HG02642 (cell line): ENCODE measurements at regions not wholly inside any gene's neighbourhood (a gene's known extent, or its start where the extent isn't known, plus 50 kb on each side); places are given as distances from the start of the nearest gene placed in this dataset.

Experiments
- ATAC-seq: cut with Tn5 transposase; IDR thresholded peaks from one replicate; pipeline ENCODE4 v1.9.1; 2021; ENCODE audit warnings: mild to moderate bottlenecking; ENCODE audit not compliant: unreplicated experiment, poor library complexity

GRCh38 chr2:145356056-145356455 is 836.1 kb upstream of the ZEB2 start:
- no peak for ATAC-seq

GRCh38 chr2:145352484-145352883 is 832.6 kb upstream of the ZEB2 start:
- ATAC-seq, result no peak

GRCh38 chr2:145351864-145352425 is 832.0 kb upstream of the ZEB2 start:
- ATAC-seq, result no peak

GRCh38 chr2:145350011-145350410 is 830.1 kb upstream of the ZEB2 start:
- no peak for ATAC-seq

- ATAC-seq, result no peak
These were observed 824.3 kb upstream of the ZEB2 start for GRCh38 chr2:145344076-145344724.

- ATAC-seq, result no peak
These were observed 823.4 kb upstream of the ZEB2 start for GRCh38 chr2:145343287-145343686.

- no peak for ATAC-seq
These were observed 821.6 kb upstream of the ZEB2 start for GRCh38 chr2:145341536-145341935.

GRCh38 chr2:145339646-145340045 is 819.7 kb upstream of the ZEB2 start:
- no peak for ATAC-seq

- ATAC-seq, result no peak
These were observed 812.4 kb upstream of the ZEB2 start for GRCh38 chr2:145332210-145332898.

- ATAC-seq, result no peak
These were observed 810.1 kb upstream of the ZEB2 start for GRCh38 chr2:145329971-145330370.

- ATAC-seq, result no peak
These were observed 805.6 kb upstream of the ZEB2 start for GRCh38 chr2:145325485-145325884.

- no peak for ATAC-seq
These were observed 804.8 kb upstream of the ZEB2 start for GRCh38 chr2:145324748-145325147.

GRCh38 chr2:145323512-145323911 is 803.6 kb upstream of the ZEB2 start:
- ATAC-seq, result no peak

GRCh38 chr2:145321344-145321743 is 801.4 kb upstream of the ZEB2 start:
- ATAC-seq, result no peak

- no peak for ATAC-seq
These were observed 796.6 kb upstream of the ZEB2 start for GRCh38 chr2:145316496-145316895.

GRCh38 chr2:145315053-145315452 is 795.1 kb upstream of the ZEB2 start:
- no peak for ATAC-seq

- no peak for ATAC-seq
These were observed 794.3 kb upstream of the ZEB2 start for GRCh38 chr2:145314119-145314633.

- ATAC-seq, result no peak
These were observed 786.0 kb upstream of the ZEB2 start for GRCh38 chr2:145305889-145306288.

- ATAC-seq, result no peak
These were observed 784.6 kb upstream of the ZEB2 start for GRCh38 chr2:145304501-145304900.

GRCh38 chr2:145303536-145303935 is 783.6 kb upstream of the ZEB2 start:
- ATAC-seq, result no peak

GRCh38 chr2:145302886-145303285 is 783.0 kb upstream of the ZEB2 start:
- no peak for ATAC-seq

GRCh38 chr2:145302451-145302850 is 782.5 kb upstream of the ZEB2 start:
- ATAC-seq, result no peak
